Left colon (tissue), 2 donors: ENCODE measurements at regions not wholly inside any gene's neighbourhood (a gene's known extent, or its start where the extent isn't known, plus 50 kb on each side); places are given as distances from the start of the nearest gene placed in this dataset.
A peak's percentile ranks its signal among the peaks of the same experiment; 100 is the strongest.
"Not testable (repeated sequence)": the region's sequence is repeated elsewhere in the genome, so short reads cannot be mapped to it uniquely, and the experiment has no call there.

Experiments used
- ATAC-seq: fragments of 200-7000 bp; cut with Tn5 transposase; one replicate; pipeline ENCODE4 v1.9.1; 2020; ENCODE audit warnings: mild to moderate bottlenecking, moderate library complexity
- DNase-seq, 2 donors: peaks; one replicate each; pipeline ENCODE4 v3.0.0-alpha.2; 2020
- intact Hi-C, 2 donors: fragments of 100-400 bp; cut with DNase I in 1 of 2; cut with micrococcal nuclease in 1 of 2; formaldehyde crosslinking; loops; one replicate each; pipeline versions ENCODE4 v1.11.2 to v1.14.0; 2022; cut with DNase I, micrococcal nuclease
- donor health status: DM: no; HTN: no; CAD: no.
- donor health status: DM: yes; HTN: yes; CAD: no.

DNA sequence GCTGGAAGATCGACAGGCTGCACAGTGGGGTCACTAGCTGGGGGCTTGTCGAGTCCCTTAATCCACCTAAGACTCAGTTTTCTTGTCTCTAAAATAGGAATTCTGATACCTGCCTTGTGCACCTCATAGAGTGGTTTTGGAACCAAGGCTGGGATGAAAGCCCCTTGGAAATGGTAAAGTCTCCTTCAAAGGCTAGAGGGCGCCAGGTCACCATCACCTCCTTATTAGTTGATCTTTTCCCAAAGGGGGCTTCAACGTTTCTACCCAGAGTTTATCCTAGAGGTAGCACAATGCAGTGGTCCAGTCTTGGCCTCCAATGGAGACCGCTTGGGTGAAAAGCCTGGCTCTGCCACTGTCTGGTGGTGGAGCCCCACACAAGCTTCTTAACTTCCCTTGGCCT, 158.2 kb downstream of the AIPL1 start:
- intact Hi-C loops: no loop called here
- no peak for DNase-seq
- no peak for ATAC-seq

DNA sequence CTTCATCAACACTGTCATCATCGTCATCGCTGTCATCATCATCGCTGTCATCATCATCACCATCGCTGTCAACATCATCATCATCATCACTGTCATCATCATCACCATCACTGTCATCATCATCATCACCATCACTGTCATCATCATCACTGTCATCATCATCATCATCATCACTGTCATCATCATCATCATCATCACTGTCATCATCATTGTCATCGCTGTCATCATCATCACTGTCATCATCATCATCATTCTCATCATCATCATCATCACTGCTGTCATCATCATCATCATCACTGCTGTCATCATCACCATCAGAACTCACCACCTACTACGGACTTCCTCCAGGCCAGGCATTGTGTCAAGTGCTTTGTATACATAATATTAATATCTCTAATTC, 160.6 kb downstream of the AIPL1 start:
- intact Hi-C loops: no loop called here
- no peak for ATAC-seq
- no peak for DNase-seq

DNA sequence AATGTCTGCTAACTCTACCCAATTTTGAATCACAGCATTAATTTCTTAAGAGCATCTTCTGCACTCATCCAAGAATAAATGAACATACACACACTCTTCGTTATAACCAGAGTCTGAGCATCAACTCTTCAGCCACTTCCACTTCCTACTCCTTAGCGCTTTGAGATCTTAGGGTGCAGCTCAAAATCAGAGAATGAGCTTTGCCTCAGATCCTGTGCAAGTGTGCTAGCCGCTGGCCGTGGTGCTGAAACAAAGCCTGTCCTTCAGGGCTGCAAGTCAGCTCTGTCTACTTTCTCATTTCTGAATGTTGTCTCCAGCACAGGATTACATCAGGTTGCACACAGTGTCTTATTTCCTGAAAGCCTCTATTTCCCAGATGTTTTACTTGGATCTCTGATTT, 165.4 kb downstream of the AIPL1 start:
- peak in 1 of 2 donors; percentile 56 for DNase-seq
- ATAC-seq: peak; percentile 54
- intact Hi-C loops: no loop called here

DNA sequence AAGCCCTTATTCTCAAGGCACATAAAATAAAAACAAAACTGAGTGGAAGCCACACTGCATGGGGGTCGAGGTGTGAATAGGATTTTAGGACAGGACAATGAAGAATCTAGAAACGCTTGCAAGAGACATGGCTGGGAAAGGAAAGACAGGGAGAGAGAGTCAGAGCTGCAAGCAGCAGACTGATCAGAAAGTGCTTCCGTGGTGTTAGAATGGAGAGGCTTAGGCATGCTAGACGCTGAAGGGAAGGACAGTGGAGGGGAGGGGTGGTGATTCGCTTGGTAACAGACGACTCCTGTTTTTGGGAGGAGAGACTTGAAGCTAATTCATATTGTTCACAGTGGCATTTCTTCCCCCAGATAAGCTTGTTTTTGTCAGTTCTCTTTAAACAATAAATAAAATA, 173.5 kb downstream of the AIPL1 start:
- intact Hi-C loops: no loop called here
- ATAC-seq (no peak), DNase-seq (no peak)

DNA sequence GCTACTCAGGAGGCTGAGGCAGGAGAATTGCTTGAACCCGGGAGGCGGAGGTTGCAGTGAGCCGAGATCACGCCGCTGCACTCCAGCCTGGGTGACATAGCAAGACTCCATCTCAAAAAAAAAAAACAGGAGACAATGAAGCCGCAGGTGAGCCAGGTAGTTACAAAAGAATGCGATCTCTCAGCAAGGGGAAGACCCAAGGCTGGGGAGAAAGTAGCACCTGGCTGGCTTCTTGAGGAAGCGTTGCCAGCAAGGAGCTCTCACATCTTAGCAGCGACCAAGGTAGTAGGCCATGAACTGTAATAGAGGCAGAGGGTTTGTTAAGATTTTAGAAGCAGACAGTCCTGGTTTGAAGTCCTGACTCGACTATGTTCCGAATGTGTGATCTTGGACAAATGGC, 175.0 kb downstream of the AIPL1 start:
- no peak for DNase-seq
- no peak for ATAC-seq
- intact Hi-C loops: no loop called here

DNA sequence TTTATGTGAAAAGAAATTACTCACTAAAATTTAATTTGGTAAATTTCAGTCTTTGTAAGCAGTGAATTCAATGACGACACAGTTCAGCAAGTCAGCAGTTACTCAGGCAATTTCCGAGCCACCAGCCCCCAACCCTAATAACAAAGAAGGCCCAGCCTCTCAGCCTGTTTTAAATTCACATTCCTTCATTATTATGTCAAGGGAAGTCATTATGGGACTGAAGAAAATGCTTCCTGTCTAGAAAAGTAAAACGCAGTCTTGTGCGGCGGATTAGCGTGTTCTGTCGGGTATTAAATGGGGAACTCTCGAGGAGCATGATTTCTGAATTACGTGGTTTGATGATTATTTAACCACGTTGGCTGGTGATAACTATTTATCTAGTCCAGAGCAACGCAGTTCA, 177.6 kb downstream of the AIPL1 start:
- no peak for ATAC-seq
- DNase-seq: no peak
- intact Hi-C loops: no loop called here

DNA sequence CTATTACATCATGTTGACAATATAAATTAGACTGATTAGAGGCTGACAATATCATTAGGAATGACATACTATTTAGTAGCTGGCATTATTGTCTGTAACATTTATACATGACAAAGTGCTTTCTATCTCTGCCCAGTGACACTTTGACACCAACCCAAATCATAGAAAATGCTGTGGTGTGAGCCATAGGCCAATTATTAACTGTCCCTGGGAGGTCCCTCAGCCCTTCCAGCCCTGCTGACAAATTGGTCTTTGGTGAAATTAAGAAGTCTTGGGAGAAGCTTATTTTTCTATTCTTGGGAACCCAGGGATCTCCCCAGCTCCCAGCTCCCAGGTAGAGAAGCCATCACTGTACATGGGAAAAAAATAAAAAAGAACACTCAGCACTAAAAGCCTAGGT, 179.6 kb downstream of the AIPL1 start:
- intact Hi-C loops: no loop called here
- ATAC-seq: no peak
- DNase-seq: no peak

DNA sequence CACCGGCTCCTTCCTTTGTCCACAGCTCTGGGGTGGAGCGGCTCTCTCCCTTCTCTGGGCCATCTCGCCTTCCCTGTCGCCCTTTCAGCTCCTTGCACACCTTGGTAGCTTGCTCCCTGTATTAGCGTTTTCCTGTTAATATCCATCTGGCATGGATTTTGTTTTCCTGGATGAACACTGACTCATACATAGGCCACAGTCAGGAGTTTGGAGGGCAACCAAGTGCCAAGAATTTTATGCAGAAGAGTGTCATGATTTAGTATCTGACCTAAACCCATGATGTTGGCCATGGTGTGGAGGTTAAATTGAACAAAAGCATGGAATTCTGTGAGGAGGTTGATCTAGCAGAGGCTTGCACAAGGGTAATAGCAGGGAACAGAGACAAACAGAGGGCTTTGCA, 180.9 kb downstream of the AIPL1 start:
- DNase-seq: no peak
- ATAC-seq: no peak
- intact Hi-C loops: no loop called here

DNA sequence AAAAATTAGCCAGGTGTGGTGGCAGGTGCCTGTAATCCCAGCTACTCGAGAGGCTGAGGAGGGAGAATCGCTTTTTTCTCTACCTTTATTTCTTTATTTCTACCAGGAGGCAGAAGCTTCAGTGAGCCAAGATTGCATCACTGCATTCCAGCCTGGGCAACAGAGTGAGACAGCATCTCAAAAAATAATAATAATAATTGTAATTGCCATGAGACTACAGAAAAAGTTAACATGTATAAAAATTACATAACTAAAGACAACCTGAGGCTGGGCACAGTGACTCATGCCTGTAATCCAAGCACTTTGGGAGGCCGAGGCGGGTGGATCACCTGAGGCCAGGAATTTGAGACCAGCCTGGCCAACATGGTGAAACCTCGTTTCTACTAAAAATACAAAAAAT, 181.5 kb downstream of the WSCD1 start:
- DNase-seq, intact Hi-C loops, ATAC-seq: not testable (repeated sequence)

DNA sequence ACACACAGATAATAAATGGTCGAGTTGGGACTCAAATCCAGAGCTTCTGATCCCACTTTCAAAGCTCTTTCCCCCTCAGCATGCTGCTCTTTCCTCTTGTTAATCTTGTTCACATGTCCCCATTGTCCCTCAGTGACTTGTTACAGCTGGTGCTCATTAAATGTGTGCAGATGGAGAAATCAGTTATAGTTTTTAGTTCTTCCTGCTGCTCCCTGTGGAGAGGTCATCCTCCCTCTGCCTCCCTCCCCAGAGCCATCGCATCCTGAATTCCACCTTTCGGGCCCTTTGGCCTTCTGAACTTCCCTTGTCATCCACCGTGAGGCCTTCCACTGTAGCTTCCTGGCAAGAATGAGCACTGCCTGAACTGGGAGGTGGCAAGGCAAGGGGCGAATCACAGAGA, 179.6 kb downstream of the WSCD1 start:
- DNase-seq (no peak), ATAC-seq (no peak)
- intact Hi-C loops: no loop called here

DNA sequence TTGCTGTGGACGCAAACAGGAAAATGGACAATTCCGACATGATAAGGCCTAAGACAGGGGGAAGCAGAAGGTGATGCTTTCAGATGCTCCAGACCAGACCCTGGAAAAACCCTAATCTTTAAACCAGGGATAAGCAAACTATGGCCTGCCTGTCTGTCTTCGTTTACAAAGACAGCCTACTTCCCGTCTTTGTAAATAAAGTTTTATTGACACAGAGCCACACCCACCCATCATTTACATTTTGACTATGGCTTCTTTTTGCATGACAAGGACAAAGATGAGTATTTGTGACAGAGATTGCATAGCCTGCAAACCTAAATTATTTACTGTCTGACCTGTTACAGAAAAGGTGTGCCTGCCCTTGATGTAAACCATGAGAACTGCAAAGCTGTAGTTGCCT, 177.9 kb downstream of the WSCD1 start:
- ATAC-seq: no peak
- no peak for DNase-seq
- intact Hi-C loops: no loop called here

DNA sequence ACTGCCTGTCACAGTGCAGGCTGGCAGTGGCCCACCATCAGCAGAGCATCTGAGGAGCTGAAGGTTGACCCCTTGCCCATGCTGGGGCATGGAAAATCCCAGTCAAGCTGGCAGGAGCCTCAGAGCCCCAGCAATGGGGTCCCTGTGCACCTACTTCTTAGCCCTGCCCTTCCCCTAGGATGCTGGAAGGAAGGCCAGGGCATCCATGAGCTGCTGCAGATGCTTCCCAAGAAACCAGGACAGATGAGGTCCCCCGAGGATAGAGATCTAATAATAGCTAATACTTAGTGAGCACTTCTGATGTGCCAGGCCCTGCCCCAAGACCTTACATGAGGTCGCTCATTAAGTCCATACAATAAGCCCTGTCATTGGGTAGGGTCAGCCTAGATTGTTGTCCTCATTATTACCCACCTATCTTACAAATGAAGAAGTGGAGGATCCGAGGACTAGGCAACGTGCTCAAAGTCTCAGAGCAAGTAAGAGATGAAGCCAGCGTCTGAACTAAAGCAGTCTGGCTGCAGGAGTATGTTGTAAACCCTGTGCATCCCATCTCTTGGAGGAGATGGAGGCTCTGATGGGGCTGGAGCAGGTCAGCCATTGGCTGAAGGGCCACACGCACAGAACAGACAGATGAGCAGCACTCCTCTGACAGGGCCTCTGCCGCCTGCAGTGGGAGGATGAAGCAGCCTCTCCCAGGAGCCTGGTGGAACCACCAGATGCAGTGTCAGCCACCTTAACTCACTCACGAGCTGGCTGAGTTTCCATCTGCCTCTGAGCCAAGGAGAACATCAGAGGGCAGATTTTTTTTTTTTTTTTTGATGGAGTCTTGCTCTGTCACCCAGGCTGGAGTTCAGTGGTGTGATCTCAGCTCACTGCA, 175.4 kb downstream of the WSCD1 start:
- ATAC-seq (no peak), DNase-seq (no peak)
- intact Hi-C loops: no loop called here

DNA sequence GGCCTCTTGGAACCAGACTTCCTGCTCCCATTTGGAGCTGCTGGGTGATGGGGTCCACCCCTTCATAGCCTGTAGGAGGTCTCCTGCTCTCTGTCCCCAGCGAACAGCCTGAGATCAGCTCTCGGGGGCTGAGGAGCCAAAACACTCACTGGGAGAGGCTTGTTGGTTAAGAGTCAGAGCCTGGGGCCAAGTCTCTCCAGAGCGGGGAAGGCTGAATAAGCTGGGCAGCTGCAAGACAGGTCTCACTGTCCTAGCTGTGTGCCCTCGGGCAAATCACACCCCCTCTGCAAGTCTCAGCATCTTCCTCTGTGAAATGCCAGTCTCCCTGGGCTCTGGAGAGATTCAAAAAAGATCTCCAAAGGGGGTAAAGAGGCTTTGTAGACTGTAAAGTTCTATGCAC, 174.6 kb downstream of the WSCD1 start:
- DNase-seq (no peak), ATAC-seq (no peak)
- intact Hi-C loops: no loop called here

DNA sequence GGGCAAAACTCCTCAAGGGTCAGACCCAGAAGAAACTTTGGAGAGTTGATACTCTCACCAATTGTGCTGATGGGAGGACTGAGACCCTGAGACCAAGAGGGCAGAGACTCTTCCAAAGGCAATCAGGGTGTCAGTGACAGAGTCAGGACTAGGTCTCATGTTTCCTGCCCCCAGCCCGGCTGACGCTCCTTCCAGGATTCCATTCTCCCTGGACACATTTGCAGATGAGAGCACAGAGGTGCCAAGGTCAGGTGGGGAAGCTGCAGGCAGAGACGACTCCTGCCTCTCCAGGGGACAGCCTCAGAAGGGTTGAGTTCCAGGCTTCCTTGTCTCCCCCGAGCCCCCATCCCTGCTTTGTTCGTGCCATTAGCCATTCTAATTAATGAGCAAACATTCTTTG, 174.1 kb downstream of the WSCD1 start:
- intact Hi-C loops: no loop called here
- DNase-seq: no peak
- no peak for ATAC-seq

DNA sequence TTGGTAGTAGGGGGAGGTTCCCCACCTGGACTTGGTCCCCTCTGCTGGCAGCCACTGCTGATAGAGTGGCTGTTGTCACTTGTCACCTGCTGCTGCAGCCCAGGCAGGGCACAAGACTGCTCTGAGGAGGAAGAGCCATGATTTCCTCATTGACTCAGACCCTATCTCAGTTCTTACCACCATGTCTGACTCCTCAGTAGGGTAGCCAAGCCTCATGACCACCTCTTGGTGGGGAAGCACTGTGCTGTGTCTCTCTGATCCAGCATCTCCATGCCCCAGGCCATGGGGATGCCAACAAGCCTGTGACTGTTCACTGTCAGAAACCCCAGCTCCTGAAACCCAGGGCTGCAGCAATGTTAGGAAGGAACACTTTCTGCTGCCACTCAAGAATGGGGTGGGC, 173.0 kb downstream of the WSCD1 start:
- ATAC-seq (no peak), DNase-seq (no peak)
- intact Hi-C loops: no loop called here

DNA sequence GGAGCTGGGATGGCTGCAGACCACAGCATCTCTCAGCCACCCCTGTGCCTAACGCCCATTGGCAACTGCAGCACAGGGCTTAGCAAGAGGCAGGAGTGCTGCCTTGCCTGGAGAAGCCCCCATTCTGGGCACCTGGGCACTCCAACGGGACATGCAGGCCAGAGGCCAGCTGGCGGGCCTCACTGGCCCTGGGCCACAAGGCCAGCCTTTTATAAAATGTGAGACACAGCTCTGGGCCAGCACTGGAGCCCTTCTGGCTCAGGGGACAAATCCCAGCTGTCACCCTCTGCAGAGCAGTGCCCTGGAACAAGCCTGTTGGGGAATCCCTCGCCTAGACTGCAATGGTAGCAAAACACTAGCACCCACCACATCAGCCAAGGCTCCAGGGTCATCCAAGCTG, 171.8 kb downstream of the WSCD1 start:
- no peak for DNase-seq
- intact Hi-C loops: no loop called here
- no peak for ATAC-seq

DNA sequence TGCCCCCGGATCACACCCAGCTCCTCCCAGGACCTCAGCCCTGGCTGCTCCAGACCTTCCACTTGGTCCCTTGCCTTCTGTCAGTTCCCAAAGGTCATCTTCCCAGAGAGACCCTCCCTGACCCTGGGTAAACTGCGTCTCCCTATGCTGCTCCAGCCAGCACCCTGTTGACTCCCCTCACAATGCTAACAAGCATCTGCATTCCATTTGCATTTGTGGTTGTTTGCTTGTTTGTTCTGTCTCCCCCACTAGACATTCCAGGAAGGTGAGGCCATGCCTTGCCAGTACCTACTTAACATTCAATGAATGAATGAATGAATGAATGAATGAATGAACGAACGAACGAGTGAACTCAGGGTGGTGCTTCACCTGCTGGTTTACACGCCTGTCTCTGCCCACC, 171.2 kb downstream of the WSCD1 start:
- intact Hi-C loops: no loop called here
- ATAC-seq: no peak

DNA sequence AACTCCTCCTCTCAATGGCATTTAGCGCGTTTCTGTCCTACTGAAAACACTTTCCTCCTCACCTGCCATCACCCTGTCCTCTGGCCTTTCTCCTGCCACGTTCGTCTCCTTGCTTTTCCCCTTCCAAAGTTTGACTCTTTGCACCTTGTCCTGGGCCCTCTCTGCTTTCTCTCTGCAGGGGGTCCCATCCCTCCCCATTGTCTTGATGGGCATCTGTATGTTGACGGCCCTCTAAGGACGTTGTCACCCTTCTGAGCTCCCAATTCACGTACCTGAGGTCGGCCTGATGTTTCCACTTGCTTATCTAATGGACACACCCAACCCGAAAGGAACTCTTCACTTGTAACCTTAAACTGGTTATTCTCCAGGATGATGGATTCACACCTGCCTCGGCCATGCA, 170.4 kb downstream of the WSCD1 start:
- ATAC-seq (no peak), DNase-seq (no peak)
- intact Hi-C loops: no loop called here

More for the DNA sequence above, 171.2 kb downstream of the WSCD1 start:
- no peak for DNase-seq

DNA sequence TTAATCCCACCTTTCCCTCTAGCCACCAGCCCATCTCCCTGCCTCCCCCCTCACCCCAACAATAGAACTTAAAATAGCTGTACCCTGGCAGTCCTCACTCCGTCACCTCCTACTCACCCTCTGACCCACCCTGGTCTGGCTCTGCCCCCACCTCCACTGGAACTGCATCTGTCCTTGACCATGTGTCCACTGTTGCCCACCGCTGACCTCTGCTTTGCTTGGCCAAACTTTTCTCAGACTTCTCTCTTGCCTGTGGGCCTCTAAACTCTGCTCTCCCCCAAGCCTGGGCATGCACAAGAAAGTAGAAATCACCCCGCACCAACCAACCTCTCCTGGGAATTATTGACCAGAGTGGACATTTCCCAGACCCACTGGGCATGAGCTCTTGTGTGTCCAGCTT, 169.8 kb downstream of the WSCD1 start:
- DNase-seq (no peak), ATAC-seq (no peak)
- intact Hi-C loops: no loop called here

DNA sequence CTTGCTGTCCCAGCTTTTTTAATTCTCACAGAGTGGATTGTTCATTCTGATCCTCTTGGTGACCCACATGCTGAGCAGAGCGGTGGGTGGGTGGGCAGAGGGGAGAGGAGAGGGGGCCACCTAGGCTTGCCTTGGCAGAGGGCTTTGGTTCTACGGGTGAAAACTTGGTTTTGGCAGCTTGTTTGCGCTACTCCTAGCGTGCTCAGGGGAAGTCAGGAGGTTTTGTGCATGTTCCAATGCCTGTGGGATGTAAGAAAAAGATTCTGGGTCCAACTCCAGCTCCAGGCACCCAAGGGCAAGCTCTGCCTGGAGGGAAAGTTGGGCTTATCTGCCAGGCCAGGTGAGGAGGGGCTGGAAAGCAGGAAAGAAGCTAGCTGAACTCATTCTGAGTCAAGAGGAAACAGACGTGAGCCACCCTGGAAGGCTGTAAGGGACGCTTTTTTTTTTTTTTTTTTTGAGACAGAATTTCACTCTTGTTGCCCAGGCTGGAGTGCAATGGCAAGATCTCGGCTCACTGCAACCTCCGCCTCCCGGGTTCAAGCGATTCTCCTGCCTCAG, 169.1 kb downstream of the WSCD1 start:
- ATAC-seq: no peak
- no peak for DNase-seq
- intact Hi-C loops: no loop called here

DNA sequence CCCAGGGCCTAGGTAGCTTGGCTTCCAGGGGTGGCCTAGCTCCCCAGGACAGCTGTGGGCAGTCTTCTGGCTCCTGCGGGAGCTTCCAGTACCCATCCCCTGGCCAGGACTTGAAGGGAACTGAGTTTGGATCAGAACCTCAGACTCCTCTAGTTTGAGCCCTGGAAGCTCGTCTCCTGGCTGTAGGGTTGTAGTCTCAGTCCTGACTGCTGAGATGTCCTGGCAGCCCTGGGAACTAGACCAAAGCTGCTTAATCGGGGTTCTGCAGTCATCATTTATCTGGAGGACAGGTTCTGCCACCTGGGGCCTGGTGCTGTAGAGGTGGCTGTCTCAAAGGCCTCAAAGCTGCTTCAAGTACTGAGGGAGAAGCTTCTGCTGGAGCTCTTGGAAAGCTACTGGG, 163.7 kb downstream of the WSCD1 start:
- intact Hi-C loops: no loop called here
- no peak for ATAC-seq

More for the DNA sequence above, 163.7 kb downstream of the WSCD1 start:
- DNase-seq: no peak
